Prostate gland (tissue), 2 donors: ENCODE measurements at regions not wholly inside any gene's neighbourhood (a gene's known extent, or its start where the extent isn't known, plus 50 kb on each side); places are given as distances from the start of the nearest gene placed in this dataset.

Experiments
- DNase-seq: peaks from one replicate; pipeline ENCODE4 v3.0.0-alpha.2; 2019; ENCODE audit warnings: low spot score
- H3K27ac ChIP-seq, 2 donors: fragments of 200-600 bp; sonication (generic); 2 replicates each; pipeline ENCODE4 v1.5.1; 2017 to 2019
- H3K27me3 ChIP-seq: fragments of 200-600 bp; sonication (generic); replicated peaks from 2 replicates; pipeline ENCODE4 v1.5.1; 2019; ENCODE audit not compliant: insufficient read depth
- H3K36me3 ChIP-seq, 2 donors: fragments of 200-600 bp; sonication (generic); 1 replicate in 1 of 2; 2 replicates in 1 of 2; pipeline versions ENCODE4 v1.5.1 to v1.8.1; 2017 to 2019
- H3K4me1 ChIP-seq: fragments of 200-600 bp; sonication (generic); replicated peaks from 2 replicates; pipeline ENCODE4 v1.5.1; 2019
- H3K4me3 ChIP-seq, 2 donors: fragments of 200-600 bp; sonication (generic); 2 replicates each; pipeline ENCODE4 v1.5.1; 2017 to 2019
- H3K9me3 ChIP-seq: fragments of 200-600 bp; sonication (generic); 2 replicates; pipeline ENCODE4 v1.5.1; 2017
- CTCF ChIP-seq, 4 experiments: fragments of 200-600 bp in 2 of 4; fragments of 450-650 bp in 2 of 4; sonication (generic) in 2 of 4; IDR thresholded peaks; 1 replicate in 3 of 4; 2 replicates in 1 of 4; pipeline ENCODE4 v1.5.1; 2016 to 2019; ENCODE audit warnings: antibody characterized with exemption in 4 of 4, mild to moderate bottlenecking in 2 of 4, moderate library complexity in 2 of 4
- POLR2A ChIP-seq: fragments of 450-650 bp; IDR thresholded peaks from one replicate; pipeline ENCODE4 v1.6.1; 2016; ENCODE audit warnings: antibody characterized with exemption, mild to moderate bottlenecking
- POLR2AphosphoS5 ChIP-seq: sonication (generic); formaldehyde crosslinking; IDR thresholded peaks from one replicate; pipeline ENCODE4 v1.6.1; 2017; ENCODE audit warnings: antibody characterized with exemption
- WGBS: methylation state at CpG from one replicate; pipeline ENCODE4 v1.1.5; 2018; 5-methylcytosine and 5-hydroxymethylcytosine counted together
- intact Hi-C: fragments of 100-400 bp; cut with DNase I; formaldehyde crosslinking; loops from one replicate; pipeline ENCODE4 v1.14.2; 2022

- intact Hi-C loops, result no loop called here
- 75% methylated on average over 3 of the region's 3 CpGs for WGBS
- Histone ChIP-seq H3K4me1 (no peaks in the 10 kb centered on the region), H3K36me3 (no peaks in the 10 kb centered on the region), H3K4me3 (no peak overlapping the region), H3K27ac (no peak overlapping the region), H3K27me3 (no peaks in the 10 kb centered on the region), H3K9me3 (no peaks in the 10 kb centered on the region)
- DNase-seq, result no peak
- TF ChIP-seq POLR2A (no peak), CTCF (IDR thresholded peaks at IDR 0.05) (no peak), POLR2AphosphoS5 (no peak)
Observed at GRCh38 chr1:82160903-82161302, 360.2 kb downstream of the ADGRL2 start.

GRCh38 chr1:82160036-82160435 is 359.3 kb downstream of the ADGRL2 start:
- no peaks in the 10 kb centered on the region for H3K36me3 ChIP-seq
- DNase-seq, result no peak
- no peak overlapping the region for H3K4me3 ChIP-seq
- intact Hi-C loops, result no loop called here
- H3K27me3 ChIP-seq, result no peaks in the 10 kb centered on the region
- H3K4me1 ChIP-seq, result no peaks in the 10 kb centered on the region
- no peak overlapping the region for H3K27ac ChIP-seq
- H3K9me3 ChIP-seq, result no peaks in the 10 kb centered on the region
- TF ChIP-seq CTCF (IDR thresholded peaks at IDR 0.05) (no peak), POLR2AphosphoS5 (no peak), POLR2A (no peak)
- 43% methylated on average over 5 of the region's 5 CpGs for WGBS

- no peaks in the 10 kb centered on the region for H3K4me1 ChIP-seq
- intact Hi-C loops, result no loop called here
- no peaks in the 10 kb centered on the region for H3K27me3 ChIP-seq
- no peaks in the 10 kb centered on the region for H3K36me3 ChIP-seq
- no peak overlapping the region for H3K27ac ChIP-seq
- H3K4me3 ChIP-seq, result no peak overlapping the region
- H3K9me3 ChIP-seq, result no peaks in the 10 kb centered on the region
- no peak for TF ChIP-seq CTCF (IDR thresholded peaks at IDR 0.05)
- no peak for TF ChIP-seq POLR2A
- no peak for TF ChIP-seq POLR2AphosphoS5
- 86% methylated on average over 4 of the region's 4 CpGs for WGBS
- DNase-seq, result no peak
Observed at GRCh38 chr1:82158981-82159380, 358.2 kb downstream of the ADGRL2 start.

- no peaks in the 10 kb centered on the region for H3K27me3 ChIP-seq
- no peak for DNase-seq
- no peak for TF ChIP-seq CTCF (IDR thresholded peaks at IDR 0.05)
- TF ChIP-seq POLR2AphosphoS5, result no peak
- no peak for TF ChIP-seq POLR2A
- 67% methylated on average over 4 of the region's 4 CpGs for WGBS
- no peaks in the 10 kb centered on the region for H3K4me1 ChIP-seq
- H3K9me3 ChIP-seq, result no peaks in the 10 kb centered on the region
- no peak overlapping the region for H3K27ac ChIP-seq
- H3K4me3 ChIP-seq, result no peak overlapping the region
- intact Hi-C loops, result no loop called here
- H3K36me3 ChIP-seq, result no peaks in the 10 kb centered on the region
Observed at GRCh38 chr1:82154219-82154970, 353.7 kb downstream of the ADGRL2 start.

GRCh38 chr1:82153752-82154151 is 353.0 kb downstream of the ADGRL2 start:
- no peak for DNase-seq
- Histone ChIP-seq H3K9me3 (no peaks in the 10 kb centered on the region), H3K36me3 (no peaks in the 10 kb centered on the region), H3K27me3 (no peaks in the 10 kb centered on the region), H3K27ac (no peak overlapping the region), H3K4me3 (no peak overlapping the region), H3K4me1 (no peaks in the 10 kb centered on the region)
- intact Hi-C loops, result no loop called here
- TF ChIP-seq CTCF (IDR thresholded peaks at IDR 0.05), result no peak
- no peak for TF ChIP-seq POLR2A
- TF ChIP-seq POLR2AphosphoS5, result no peak
